GM19324 (cell line): ENCODE measurements at regions not wholly inside any gene's neighbourhood (a gene's known extent, or its start where the extent isn't known, plus 50 kb on each side); places are given as distances from the start of the nearest gene placed in this dataset.
"Not testable (repeated sequence)": the region's sequence is repeated elsewhere in the genome, so short reads cannot be mapped to it uniquely, and the experiment has no call there.

Source experiments
- ATAC-seq: cut with Tn5 transposase; IDR thresholded peaks from one replicate; pipeline ENCODE4 v1.9.1; 2021; ENCODE audit warnings: mild to moderate bottlenecking, moderate library complexity; ENCODE audit not compliant: unreplicated experiment, low FRiP score

DNA sequence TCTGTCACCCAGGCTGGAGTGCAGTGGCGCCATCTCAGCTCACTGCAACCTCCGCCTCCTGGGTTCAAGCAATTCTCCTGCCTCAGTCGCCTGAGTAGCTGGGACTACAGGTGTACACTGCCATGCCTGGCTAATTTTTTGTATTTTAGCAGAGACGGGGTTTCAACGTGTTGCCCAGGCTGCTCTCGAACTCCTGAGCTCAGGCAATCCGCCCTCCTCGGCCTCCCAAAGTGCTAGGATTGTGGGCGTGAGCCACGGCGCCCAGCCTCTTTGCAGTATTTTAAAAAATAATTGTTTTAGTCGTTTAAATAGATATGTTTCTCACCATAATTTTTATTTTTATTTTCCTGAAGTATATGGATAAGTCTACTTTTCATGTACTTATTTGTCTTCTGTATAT, 452.9 kb upstream of the SPTLC3 start:
- ATAC-seq, result not testable (repeated sequence)

DNA sequence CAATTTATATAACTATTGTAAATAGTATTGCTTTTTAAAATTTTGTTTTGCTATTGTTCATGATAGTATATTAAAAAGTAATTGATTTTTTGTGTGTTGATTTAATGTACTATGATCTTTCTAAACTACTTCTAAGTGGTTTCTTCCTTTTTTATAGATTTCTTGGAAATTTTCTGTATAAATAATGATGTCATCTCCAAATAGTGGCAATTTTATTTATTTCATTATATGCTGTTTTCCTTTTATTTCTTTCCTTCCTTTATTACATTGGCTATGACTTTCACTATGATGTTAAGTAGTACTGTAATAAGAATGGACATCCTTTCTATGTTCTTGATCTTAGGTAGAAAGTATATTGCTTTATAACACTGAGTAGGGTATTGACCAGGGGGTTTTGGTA, 451.5 kb upstream of the SPTLC3 start:
- ATAC-seq, result no peak

DNA sequence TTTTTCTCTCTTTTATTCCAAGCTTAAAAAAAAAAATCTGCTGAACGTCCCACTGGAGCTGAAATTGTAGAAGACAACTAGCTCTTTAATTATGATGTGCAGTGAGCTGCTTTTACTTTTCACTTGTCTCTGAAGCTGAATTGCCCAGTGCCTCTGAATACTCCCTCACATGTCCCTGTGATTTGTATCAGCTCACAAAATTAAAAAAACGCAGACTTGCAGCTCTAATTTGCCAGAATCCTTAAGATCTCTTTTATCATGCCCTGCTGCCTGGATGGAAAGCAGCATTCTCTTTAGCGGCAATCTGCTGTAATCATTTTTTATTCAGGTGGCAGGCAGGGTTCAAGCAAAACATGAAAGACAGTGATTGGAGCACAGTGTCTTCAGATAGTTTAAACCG, 443.8 kb upstream of the SPTLC3 start:
- no peak for ATAC-seq

DNA sequence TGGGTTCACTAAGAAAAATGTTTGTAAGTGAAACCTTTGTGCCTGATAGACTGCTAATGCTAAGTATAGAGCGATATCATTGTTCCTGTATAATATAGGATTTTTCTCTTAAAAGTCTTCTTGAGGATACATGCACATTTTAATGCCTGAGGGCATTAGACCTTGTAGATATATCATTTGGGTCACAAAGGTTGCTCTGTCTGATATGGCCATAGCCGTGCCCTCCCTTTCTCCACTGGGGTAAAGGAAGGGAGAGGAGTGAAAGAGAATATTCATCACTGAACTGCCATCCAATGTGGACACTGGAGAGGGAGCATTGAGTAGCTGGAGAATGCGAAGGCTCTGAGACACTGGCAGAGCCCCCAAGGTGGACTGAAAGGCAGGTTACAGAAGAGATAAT, 442.2 kb upstream of the SPTLC3 start:
- no peak for ATAC-seq

DNA sequence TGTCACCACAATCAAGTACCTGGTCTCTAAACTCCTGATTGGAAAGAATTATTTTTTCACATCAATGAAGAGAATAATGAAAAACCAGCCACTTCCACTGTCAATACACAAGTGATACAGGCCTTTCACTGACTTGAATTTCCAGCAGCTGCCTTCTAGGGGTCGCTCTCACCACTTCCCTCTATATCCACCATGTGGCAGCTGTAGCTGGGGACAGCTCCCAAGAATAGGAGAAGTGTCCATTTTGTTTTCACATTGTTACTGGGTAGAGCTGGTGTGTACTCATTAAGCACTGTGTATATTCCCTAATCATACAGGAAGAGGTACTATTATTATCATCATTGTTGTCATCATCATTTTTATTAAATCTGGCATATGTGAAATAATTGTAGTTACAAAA, 438.4 kb upstream of the SPTLC3 start:
- no peak for ATAC-seq

DNA sequence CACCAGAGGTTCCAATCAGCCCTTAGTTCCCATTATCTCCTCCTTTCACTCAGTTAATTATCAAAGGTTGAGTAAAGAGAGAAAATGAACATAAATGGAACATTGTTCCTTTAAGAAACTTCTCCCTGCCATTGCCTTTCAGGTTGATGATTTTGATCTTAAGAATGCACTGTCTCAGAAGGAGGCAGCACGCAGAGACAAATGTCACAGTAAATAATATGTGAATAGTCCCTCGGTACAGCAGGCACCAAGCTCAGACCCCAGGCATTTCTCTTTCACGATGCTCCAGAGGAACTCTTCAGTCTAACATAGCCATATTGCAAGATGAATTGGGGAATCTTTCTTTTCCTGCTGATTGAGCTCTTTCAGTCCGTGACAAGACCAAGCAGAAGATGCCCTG, 435.3 kb upstream of the SPTLC3 start:
- ATAC-seq, result no peak

DNA sequence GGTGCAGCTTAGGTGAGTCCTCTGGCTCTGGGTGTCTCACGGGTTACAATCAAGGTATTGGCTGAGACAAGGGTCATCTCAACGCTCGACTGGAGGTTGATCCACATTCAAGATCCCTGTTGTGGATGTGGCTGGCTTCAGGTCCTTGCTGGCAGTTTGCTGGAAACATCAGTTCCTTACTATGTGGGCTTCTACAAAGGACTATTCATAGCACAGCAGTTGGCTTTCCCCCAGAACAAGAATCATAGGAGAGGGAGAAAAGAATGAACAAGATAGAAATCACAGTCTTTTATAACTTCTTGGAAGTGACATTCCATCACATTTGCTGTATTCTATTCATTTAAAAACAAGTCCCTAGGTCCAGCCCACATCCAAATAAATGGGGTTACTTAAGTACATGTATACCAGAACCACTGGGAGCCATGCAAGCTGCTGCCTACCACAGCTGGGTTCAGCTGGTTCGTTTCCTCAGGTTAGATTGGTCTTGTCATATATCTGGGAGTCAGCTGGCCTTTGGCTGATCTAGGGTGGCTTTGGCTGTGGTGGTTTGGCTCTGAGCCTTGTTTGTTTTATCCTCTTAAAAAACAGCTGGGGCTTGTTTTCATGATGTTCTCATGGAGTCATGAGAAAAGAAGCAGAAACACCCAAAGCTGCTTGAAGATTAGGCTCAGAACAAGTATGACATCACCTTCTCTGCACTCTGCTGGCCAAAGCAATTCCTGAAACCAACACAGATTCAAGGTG, 433.2 kb upstream of the SPTLC3 start:
- no peak for ATAC-seq

DNA sequence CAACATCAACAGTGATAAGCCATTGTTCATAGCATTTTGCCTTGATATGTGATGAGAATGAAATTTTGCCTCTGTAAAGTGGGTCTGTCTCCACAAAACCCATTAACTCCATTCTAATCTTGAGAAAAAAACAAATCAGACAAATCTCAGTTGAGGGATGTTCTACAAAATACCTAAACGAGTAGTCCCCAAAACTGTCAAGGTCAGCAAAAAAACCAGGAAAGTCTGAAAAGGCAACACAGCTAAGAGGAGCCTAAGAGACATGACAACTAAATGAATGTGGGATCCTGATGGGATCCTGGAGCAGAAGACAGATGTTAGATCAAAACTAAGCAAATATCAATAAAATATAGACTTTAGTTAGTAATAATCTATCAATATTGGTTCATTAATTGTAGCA, 431.6 kb upstream of the SPTLC3 start:
- no peak for ATAC-seq

DNA sequence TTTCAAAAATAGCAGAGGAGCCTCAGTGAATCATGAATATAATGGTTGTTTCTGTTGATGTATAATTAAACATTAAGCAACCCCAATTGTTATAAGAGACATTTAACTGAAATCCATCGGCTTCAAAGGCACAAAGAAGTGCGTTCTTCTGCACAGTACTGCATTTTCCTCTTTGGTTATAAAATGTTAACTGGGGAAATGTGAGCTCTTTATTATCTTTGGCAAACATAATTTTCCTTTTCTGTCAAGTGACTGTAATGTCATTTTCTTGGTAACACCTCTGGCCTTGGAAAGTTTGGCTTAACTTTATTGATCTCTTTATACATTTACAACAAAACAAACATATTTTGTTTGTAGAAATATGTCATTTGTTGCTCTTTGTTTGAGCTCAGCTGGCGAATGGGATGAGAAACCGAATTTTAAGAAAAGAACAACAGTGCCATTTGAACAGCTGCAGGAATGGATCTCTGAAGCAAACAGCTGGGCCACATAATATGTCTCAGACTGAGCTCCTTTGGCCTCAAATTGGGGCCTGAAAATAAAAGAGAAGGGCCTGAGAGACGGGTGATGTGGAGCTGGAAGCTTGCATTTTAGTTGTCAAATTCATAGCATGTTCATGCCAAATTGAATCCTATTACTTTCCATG, 427.0 kb upstream of the SPTLC3 start:
- no peak for ATAC-seq

DNA sequence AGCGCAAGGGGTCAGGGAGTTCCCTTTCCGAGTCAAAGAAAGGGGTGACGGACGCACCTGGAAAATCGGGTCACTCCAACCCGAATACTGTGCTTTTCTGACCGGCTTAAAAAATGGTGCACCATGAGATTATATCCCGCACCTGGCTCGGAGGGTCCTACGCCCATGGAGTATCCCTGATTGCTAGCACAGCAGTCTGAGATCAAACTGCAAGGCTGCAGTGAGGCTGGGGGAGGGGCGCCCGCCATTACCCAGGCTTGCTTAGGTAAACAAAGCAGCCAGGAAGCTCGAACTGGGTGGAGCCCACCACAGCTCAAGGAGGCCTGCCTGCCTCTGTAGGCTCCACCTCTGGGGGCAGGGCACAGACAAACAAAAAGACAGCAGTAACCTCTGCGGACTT, 426.1 kb upstream of the SPTLC3 start:
- not testable (repeated sequence) for ATAC-seq

DNA sequence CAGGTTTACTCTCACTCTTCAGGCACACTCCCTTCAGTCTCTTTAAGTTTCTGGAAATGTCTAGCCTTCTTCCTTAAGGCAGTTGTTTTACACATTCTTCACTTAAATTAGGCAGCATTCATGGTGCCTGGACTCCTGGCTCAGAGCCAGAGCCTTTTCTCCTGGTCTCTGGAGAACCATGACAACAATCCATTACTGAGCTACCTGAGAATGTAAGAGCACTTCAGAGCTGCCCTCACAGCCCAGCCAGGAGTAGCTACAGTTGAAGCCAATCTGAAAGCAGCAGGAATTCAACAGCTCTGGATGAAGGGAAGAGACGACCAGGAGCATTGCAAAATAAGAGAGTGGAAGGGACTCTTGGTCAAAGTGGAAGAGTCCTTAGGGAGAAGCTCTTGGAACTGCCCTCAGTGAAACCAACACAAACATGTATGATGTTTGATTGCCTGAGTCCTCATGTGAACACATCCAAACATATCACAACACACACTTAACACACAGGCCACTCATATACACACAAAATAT, 416.8 kb upstream of the SPTLC3 start:
- no peak for ATAC-seq

DNA sequence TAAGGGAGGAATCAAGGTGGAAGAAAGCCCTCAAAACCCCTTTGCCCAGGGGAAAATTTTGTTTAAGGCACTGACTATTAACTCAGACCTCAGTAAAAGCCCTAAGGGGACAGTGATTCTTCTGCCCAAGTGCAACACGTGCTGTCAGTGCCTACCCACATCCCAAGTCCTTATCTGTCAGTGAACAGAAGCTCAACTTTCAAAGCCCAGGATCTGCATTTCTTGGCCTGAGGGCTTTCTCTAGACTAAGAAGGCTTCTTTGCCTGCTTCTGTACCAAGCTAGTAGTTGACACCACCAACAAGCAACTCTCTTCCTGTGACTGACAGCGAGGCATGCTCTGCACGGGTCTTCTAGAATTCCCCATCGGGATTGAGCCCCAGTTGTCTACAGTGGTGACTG, 416.0 kb upstream of the SPTLC3 start:
- ATAC-seq, result no peak

DNA sequence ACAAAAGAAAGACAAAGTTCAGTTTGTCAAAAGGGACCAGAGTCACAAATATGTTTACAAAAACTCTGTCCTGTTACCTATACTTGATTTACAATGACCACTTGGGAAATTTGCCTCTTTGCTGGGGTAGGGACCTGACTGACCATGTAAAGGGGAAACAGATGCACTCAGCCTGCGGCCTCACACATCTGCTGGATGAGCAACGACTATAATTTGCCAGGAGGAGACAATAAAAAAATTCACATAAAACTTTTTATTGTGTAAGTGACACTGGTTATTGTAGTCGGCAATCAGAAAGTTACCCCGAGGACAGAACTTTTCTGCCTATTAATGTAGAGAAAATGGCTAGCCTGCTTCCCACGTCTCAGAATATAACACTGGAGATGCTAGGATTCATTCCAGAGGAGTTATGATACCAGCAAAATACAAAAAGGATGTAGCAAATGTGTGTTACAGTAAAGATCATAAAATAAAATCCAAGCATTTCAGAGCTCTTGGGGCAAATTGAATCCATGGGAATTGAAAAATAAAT, 415.4 kb upstream of the SPTLC3 start:
- no peak for ATAC-seq

DNA sequence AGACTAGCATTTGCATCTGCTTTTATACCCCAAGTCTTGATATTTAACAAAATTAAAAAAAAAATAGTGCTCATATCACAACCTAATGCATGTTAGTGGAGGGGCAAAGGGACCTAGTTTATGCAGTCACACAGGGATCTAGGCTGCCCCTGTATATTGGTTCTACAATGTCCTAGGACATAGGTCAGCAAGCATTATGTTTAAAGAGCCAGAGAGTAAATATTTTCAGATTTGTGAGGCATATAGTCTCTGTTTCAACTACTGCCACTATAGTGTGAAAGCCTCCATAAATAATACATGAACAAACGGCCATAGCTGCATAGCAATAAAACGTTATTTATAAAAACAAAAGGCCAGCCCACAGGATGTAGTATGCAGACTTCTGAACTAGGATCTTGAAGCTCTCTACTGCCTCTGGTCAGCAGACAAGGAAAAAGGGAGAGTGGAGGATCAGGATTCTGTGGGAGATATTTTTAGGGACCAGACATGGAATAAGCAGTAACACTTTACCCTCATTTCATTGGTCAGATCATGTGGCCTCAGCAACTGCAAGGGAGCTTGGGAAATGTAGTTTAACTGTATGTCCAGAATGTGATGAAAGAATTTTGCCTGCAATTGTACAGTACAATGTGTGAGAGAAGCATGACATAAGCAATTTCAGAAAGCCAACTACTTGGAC, 414.2 kb upstream of the SPTLC3 start:
- ATAC-seq, result no peak

DNA sequence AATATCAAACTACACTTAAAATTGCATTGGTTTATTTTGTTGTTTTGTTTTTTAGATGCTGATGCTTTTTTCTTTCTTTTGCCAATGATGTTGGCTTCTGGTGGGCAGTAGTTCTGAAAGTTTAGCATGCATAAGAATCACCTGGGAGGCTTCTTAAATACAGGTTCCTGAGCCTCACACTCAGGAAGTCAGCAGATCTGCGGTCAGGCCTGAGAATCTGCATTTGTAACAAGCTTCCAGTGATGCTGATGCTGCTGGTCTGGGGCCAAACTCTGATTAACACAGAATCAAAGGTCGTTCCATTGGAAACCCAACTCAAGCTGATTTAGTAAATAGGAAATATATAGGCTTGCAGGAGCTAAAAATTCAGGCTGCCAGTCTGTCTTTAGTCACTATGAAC, 412.9 kb upstream of the SPTLC3 start:
- ATAC-seq, result no peak

DNA sequence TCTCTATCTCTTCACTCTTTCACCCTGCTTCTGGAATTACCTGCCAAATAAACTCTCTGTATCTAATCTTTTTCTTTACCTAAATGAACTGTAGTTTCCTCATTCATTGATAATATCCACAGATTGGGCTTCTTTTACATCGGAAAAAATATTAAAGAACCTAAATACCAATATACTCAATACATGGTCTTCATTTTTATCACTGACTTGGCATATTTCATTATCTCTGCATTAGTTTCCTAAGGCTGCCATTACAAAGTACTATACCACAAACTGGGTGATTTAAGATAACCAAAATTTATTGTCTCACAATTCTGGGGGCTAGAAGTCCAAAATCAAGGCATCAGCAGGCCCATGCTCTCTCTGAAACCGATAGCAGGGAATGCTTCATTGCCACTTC, 411.9 kb upstream of the SPTLC3 start:
- ATAC-seq, result no peak

DNA sequence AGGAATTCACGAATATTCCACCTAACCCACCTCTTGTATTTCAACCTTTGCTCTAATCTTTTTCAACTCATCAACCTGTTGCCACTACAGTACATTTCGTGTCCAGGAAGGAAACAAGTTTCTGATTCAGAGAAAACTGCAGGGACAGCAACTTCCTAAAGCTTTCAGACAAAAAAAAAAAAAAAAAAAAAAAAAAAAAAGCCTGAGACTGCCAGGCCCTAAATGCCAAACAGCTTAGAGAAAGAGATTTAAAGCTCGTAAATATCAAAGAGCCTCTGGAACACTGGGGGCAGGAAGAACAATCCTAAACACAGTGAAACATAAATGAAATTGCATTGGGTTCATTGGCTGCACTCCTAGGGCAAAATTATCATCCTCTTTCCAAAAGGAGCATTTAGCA, 411.2 kb upstream of the SPTLC3 start:
- ATAC-seq, result no peak

DNA sequence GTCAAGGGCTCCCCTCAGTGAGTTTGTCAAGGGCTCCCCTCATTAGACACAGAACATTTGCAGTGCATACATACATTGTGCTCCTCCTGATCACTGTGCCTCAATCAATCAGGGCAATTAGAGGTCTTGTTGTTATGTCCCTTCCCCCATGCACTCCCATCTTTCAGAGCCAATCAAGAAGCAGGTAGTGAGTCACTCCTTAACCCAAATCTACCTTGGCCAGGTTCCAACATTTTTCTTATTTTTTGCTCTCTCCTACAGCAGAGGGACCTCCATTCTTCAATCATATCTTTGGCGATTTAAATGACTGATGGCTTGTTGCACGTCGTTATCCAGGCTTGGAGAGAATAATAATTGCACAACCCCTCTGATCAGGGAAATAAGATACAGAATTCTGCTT, 409.9 kb upstream of the SPTLC3 start:
- no peak for ATAC-seq

DNA sequence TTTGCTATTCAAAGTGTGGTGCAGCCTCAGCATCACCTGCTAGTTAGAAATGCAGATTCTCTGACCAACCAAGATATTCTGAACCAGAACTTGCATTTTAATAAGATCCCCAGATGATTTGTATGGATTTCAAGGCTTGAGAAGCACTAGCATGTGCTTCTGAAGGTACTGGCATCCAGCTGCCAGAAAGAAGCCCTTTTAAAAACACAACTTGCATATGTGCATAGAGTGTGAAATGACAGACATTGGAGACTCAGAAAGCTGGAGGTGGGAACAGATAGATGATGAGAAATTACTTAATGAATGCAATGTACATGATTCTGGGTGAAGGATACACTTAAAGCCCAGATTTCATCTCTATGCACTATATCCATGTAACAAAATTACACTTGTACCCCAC, 409.3 kb upstream of the SPTLC3 start:
- no peak for ATAC-seq

DNA sequence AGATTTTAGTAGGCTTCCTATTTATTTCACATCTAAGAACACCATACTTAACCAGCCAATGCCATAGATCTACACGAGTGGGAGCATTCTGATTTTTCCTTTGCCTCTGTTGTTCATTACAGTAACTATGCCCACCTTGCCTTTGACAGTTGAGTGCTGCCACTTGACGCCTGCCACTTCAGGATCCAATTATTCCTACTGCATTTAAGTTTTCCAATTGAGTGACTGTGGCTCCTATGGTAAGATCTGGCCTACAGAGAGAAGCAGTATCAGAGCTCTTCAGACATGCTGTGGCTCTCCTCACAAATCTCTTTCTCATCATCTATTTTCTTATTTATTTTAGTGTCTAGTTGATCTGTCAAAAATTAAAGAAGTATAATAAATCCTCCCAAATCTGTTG, 403.0 kb upstream of the SPTLC3 start:
- no peak for ATAC-seq

DNA sequence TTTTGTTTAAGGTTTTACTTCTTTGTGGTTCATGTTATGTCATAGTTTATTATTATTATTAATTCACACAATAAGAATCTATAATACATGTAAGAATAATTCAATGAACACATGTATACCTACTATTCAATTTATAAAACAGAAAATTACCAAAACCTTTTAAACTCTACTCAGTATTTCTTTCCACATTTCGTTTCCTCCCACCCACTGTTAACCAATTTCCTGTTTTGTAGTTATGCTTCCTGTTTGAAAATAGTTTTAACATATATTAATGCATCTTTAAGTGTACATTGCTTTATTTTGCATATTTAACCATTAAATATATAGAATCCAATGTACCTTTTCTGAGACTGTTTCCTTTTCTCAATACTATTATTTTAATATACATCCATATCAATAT, 397.9 kb upstream of the SPTLC3 start:
- ATAC-seq, result no peak
